ENCODE measurements at regions not wholly inside any gene's neighbourhood (a gene's known extent, or its start where the extent isn't known, plus 50 kb on each side); places are given as distances from the start of the nearest gene placed in this dataset.
"Not testable (repeated sequence)": the region's sequence is repeated elsewhere in the genome, so short reads cannot be mapped to it uniquely, and the experiment has no call there.

- FAIRE-seq, result no peak
Observed at GRCh38 chr2:40043641-40044040, 264.6 kb upstream of the THUMPD2 start.

GRCh38 chr2:40043191-40043590, 264.1 kb upstream of the THUMPD2 start:
- no peak for FAIRE-seq

GRCh38 chr2:40041422-40042382, 262.6 kb upstream of the THUMPD2 start:
- FAIRE-seq, result no peak

GRCh38 chr2:40039549-40039948, 260.5 kb upstream of the THUMPD2 start:
- no peak for FAIRE-seq

- FAIRE-seq, result no peak
Observed at GRCh38 chr2:40038646-40039045, 259.6 kb upstream of the THUMPD2 start.

GRCh38 chr2:40037303-40037702, 258.2 kb upstream of the THUMPD2 start:
- FAIRE-seq, result no peak

GRCh38 chr2:40036241-40036640, 257.2 kb upstream of the THUMPD2 start:
- FAIRE-seq, result no peak

- FAIRE-seq, result no peak
Observed at GRCh38 chr2:40034801-40035200, 255.7 kb upstream of the THUMPD2 start.

GRCh38 chr2:40034198-40034597, 255.1 kb upstream of the THUMPD2 start:
- FAIRE-seq, result no peak

GRCh38 chr2:40033781-40034180, 254.7 kb upstream of the THUMPD2 start:
- FAIRE-seq, result no peak

GRCh38 chr2:40032650-40033319, 253.7 kb upstream of the THUMPD2 start:
- no peak for FAIRE-seq

- no peak for FAIRE-seq
Observed at GRCh38 chr2:40030456-40030975, 251.5 kb upstream of the THUMPD2 start.

- FAIRE-seq, result no peak
Observed at GRCh38 chr2:40028792-40029488, 249.9 kb upstream of the THUMPD2 start.

GRCh38 chr2:40027968-40028367, 248.9 kb upstream of the THUMPD2 start:
- no peak for FAIRE-seq

GRCh38 chr2:40025276-40025675, 246.2 kb upstream of the THUMPD2 start:
- FAIRE-seq, result not testable (repeated sequence)

- no peak for FAIRE-seq
Observed at GRCh38 chr2:40020997-40021396, 241.9 kb upstream of the THUMPD2 start.

- FAIRE-seq, result no peak
Observed at GRCh38 chr2:40016151-40016885, 237.3 kb upstream of the THUMPD2 start.

GRCh38 chr2:40013962-40014361, 234.9 kb upstream of the THUMPD2 start:
- not testable (repeated sequence) for FAIRE-seq

- no peak for FAIRE-seq
Observed at GRCh38 chr2:40004336-40004735, 225.3 kb upstream of the THUMPD2 start.

- FAIRE-seq, result no peak
Observed at GRCh38 chr2:40002339-40002738, 223.3 kb upstream of the THUMPD2 start.

GRCh38 chr2:39999864-40000263, 220.8 kb upstream of the THUMPD2 start:
- FAIRE-seq, result no peak

- no peak for FAIRE-seq
Observed at GRCh38 chr2:39998617-39999016, 219.6 kb upstream of the THUMPD2 start.

Measured in A204.1 (cell line).